HG02943 (cell line): ENCODE measurements at regions not wholly inside any gene's neighbourhood (a gene's known extent, or its start where the extent isn't known, plus 50 kb on each side); places are given as distances from the start of the nearest gene placed in this dataset.

Experiments
- ATAC-seq: cut with Tn5 transposase; IDR thresholded peaks from one replicate; pipeline ENCODE4 v1.9.1; 2021; ENCODE audit warnings: mild to moderate bottlenecking, low read depth, moderate library complexity; ENCODE audit not compliant: unreplicated experiment

DNA sequence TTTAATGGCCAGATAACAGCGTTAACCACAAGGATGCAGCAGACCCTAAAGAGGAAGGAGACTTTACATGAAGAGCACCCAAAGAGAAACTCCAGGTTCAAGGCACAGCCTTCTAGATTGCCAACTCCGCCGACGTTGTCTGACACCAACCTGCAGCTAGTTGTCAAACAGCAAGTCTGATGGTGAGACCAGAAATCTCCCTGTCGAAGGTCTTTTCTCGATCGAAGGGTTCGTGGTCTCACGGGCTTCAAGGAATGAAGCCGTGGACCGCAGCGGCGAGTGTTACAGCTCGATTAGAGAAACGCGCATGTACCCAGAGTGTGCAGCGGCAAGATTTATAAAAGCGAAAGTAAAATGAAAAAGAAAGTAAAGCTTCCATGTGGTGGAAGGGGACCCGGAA, 656.3 kb downstream of the XIRP2 start:
- ATAC-seq: no peak

GRCh38 chr2:167543721-167544120, 655.4 kb downstream of the XIRP2 start:
- no peak for ATAC-seq

DNA sequence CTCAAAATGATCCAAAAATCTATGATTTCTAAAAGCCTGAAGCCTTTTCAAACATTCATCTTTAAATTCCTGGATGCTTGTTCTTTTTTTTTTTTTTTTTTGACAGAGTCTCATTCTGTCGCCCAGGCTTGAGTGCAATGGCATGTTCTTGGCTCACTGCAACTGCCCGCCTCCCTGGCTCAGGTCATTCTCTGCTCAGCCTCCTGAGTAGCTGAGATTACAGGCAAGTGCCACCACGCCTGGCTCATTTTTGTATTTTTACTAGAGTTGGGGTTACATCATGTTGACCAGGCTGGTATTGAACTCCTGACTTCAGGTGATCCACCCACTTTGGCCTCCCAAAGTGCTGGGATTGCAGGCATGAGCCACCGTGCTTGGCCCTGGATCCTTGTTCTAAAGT, 649.5 kb downstream of the XIRP2 start:
- no peak for ATAC-seq

DNA sequence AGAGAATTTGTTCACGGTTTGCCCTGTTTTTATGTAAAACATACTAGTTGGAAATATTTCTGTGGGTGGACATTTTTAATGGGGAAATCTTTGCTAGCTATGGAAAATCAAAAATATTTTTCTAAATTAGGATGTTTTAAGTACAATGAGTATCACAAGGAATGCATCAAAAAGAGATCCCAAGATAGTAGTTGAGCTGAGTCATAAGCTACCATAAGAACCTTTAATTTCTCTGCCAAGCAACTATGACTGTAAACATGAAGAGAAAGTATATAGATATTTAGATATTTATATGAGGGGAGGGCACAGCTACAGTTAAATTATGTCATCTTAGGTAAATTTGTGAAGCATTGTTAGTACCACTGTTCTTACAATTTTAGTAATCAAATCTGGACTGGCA, 646.2 kb downstream of the XIRP2 start:
- no peak for ATAC-seq

DNA sequence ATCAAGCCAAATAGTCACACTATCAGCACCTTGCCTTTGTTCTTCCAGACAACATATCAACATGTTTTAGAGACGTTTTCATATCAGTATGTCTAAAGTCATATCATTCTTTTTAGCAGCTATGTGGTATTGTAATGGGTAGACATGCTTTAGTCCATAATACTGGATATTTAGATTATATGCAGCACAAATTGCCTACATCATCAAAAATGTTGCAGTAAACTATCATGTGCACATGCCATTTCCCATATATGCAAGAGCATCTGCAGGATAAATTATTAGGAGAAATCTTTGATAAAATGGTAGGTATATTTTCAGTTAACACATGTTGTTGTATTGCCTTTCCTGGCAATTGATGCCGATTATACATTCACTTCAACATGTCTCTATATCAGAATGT, 636.5 kb downstream of the XIRP2 start:
- no peak for ATAC-seq

DNA sequence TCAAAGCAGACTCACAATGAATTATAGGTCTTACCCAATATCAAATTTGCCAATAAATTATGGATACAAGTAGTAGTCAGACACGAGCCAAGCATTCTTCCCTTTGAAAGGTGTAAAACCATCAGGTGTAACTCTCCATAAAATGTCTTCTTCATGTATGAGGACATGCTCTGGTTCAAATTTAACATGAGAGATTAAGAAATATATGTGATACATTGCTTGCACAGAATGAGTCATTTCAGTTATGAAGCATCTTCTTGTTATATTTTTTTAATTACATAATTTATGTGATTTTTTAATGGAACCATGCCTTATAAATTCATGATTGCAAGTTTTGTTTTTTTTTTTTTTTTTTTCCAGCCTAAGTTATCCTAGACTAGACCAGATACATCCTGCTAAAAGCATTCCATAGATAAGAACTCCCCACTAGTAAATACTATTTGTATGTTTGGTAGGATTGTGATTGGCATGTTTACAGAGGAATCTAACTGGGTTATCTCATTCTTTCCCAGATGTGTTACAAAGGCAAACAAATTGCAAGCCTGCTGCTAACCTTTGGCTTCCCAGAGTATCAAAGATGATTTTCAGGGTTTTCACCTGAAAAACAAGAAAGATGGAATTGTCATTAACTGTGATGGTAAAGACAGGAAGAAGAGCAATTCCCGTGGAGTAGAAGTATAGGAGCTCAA, 621.9 kb downstream of the XIRP2 start:
- ATAC-seq: no peak

GRCh38 chr2:167509586-167509985, 621.3 kb downstream of the XIRP2 start:
- ATAC-seq: no peak

GRCh38 chr2:167508709-167509108, 620.4 kb downstream of the XIRP2 start:
- no peak for ATAC-seq

- no peak for ATAC-seq
These were observed 618.1 kb downstream of the XIRP2 start for GRCh38 chr2:167506395-167506794.

DNA sequence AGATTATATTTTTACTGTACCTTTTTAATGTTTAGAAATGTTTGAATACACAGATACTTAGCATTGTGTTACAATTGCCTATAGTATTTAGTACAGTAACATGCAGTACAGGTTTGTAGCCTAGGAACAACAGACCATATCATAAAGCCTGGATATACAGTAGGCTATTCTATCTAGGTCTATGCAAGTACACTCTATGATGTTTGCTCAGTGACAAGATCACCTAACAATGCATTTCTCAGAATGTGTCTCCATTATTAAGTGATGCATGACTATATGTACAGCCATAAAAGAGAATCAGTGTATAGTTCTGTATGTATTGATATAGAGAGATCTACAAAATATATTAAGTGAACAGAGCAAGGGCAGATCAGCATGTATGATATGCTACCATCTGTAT, 616.4 kb downstream of the XIRP2 start:
- no peak for ATAC-seq

GRCh38 chr2:167504061-167504460, 615.8 kb downstream of the XIRP2 start:
- ATAC-seq: no peak

DNA sequence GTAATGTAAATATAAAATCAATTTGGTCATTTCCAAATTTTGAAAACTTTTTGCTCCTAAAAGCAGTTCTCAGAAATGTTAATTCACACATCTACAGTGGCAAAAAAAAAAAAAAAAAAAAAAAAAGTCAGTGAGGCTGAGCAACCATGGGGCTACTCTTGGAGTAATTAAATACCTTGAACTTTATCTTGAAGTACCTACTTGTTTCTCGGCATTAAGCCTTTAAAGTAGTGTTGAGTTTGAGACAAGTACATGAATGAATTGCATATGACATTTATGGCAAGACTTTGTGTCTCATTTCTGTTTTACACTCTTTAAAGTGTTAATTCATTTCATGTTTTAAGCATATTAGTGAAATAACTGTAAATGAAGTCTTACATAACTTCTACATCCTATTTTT, 613.3 kb downstream of the XIRP2 start:
- ATAC-seq: no peak

GRCh38 chr2:167493862-167494261, 605.6 kb downstream of the XIRP2 start:
- ATAC-seq: no peak

DNA sequence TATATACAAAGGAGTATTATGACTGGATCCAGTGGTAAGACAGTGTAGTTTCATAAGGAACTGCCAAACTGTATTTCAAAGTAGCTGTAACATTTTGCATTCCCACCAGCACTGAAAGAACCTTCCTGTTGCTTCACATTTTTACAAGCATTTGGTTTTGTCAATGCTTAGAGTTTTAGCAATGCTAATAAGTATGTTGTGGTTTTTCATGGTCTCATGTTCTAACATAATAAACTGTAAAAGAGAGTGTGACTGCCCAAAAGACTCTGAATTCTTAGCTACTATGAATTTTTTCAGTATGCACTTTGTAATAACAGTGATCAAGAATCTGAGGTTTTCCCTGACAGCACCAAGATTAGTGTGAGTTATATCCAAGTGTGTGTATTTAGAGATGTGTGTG, 604.2 kb downstream of the XIRP2 start:
- ATAC-seq: no peak

- no peak for ATAC-seq
These were observed 603.5 kb downstream of the XIRP2 start for GRCh38 chr2:167491788-167492187.

DNA sequence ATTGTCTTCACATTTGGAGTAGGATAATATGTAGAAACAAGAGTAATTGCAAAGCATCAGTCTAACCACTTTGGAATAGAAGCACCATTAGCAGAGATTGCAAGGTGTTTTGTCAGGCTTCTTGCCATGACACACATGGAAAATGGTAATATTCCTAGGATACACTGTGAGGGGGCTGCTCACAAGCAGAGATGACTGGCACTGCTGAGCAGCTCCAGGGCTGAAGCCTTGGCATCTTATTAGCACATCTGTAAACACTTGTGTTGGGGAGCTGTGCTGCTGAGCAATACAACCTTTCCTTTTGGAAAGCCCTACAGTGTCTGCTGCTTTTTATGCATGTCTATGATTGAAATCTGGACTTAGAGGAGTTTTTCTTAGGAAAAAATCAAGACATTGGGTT, 602.2 kb downstream of the XIRP2 start:
- no peak for ATAC-seq

DNA sequence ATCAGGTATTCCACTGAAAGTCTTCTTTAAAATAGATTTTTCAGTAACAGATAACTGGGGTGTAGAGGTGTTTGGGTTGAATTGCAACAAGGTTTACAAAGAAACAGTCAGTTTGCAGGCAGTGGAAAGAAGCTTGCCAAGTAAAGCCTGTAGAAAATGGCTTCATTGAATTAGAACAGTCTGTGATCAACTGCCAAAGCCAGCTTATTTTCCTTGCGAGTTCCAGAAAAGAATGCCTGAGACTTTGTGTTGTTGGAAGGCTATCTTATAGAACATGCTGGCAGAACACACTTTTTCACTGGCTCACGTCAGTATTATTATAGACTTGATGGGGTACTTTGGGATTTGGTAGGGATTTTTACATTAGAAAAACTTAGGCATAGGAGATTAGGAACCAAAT, 601.0 kb downstream of the XIRP2 start:
- ATAC-seq: no peak

DNA sequence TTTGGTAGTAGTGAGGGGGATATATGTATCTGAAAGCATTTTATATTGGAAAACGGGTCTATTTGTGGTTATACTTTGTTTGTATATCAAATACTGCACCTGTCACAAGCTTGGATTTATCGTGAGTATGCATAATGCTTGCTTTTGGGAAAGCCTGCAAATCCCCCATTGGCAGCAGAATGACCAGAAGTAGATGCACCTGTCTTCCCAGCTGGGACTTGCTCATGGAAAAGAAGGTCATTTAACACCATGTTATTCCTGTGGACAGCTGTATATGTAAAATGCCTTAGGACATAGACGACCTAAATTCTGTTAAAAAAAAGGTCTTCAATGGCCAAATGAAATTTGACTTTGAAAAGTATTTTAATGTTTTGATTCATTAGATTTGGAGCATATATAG, 599.4 kb downstream of the XIRP2 start:
- no peak for ATAC-seq

DNA sequence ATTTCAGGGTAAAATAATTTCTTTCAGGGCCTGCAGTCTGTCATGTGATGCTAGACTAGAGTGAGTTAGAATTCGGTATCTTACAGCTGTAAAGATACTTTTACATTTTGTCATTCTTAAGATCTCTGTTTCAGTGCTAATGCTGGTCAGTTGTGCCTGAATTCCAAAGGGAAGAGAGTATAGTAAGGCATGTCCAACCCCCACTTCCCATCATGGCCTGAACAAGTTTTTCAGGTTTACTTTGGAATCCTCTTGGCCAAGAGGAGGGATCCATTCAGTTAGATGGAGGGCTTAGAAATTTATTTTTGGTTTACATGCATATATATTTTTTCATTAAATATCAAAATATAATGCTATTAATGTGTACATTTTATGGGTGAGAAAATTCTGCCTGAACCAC, 596.6 kb downstream of the XIRP2 start:
- no peak for ATAC-seq

DNA sequence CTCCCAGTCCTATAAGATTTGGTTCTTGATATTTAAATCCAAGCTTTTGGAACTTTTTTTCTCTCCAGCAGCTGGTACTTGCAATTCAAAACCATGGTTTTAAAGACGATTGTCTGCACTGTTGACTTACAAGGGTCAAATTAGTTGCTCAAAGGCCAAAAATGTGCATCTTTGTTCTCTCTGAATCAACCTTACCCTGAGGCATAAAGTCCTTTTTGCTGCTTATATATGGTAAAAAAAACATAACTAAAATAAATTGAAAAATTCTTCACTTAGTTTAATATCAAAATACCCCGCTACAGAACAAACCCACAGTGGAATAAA, 592.7 kb downstream of the XIRP2 start:
- ATAC-seq: no peak

DNA sequence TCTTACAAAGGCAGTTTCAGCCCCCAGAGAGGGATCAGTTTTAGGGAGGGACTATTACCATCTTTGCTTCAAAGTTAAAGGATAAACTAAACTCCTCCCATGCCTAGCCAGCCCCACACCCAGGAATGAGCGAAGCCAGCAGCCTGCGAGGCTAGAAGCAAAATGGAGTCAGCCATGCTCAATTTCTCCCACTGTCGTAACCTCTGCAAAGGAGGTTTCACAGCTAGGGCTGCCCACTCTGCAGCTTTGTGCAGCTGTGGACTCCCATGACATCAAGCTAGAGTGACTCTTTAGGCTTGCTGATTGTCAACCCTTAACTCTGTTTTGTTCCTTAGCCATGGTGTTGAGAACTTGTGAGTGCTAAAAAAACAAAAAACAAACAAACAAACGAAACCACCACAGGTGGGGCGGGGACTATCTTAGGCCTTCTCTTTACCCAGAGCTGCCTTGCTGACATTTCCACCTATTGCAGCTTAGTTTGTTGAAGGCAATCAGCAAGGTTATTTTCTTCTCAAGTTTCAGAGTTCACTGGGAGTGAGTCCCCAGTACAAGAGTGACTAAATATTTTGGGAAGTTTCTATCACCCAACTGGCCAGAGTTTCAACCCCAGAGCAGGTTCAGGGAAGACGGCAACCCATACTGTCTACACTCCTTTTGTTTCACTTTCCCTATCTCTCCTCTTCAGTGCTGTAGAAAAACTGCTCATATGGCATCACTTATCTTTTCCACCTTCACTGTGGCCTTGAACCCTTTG, 592.1 kb downstream of the XIRP2 start:
- ATAC-seq: no peak

- ATAC-seq: no peak
These were observed 589.9 kb downstream of the XIRP2 start for GRCh38 chr2:167478196-167478595.
